ENCODE measurements at regions not wholly inside any gene's neighbourhood (a gene's known extent, or its start where the extent isn't known, plus 50 kb on each side); places are given as distances from the start of the nearest gene placed in this dataset.

GRCh38 chr20:11401988-11402387, 515.7 kb upstream of the BTBD3 start:
- no peak for TF ChIP-seq RARB (CRISPR knock-in tag; IDR thresholded peaks at IDR 0.05)
- TF ChIP-seq ZNF70 (CRISPR knock-in tag; IDR thresholded peaks at IDR 0.05): no peak
- no peak for TF ChIP-seq OSR1 (CRISPR knock-in tag; IDR thresholded peaks at IDR 0.05)
- TF ChIP-seq TSHZ2 (CRISPR knock-in tag; IDR thresholded peaks at IDR 0.05): no peak
- TF ChIP-seq PPARA (CRISPR knock-in tag; IDR thresholded peaks at IDR 0.05; ENCODE audit: borderline replicate concordance): no peak
- no peak for TF ChIP-seq ISL1 (CRISPR knock-in tag; IDR thresholded peaks at IDR 0.05)
- no peak for TF ChIP-seq ZFP3 (CRISPR knock-in tag; IDR thresholded peaks at IDR 0.05)
- TF ChIP-seq BACH2 (CRISPR knock-in tag; IDR thresholded peaks at IDR 0.05; ENCODE audit: borderline replicate concordance): no peak
